Keratinocyte (primary cell): ENCODE measurements at regions not wholly inside any gene's neighbourhood (a gene's known extent, or its start where the extent isn't known, plus 50 kb on each side); places are given as distances from the start of the nearest gene placed in this dataset.

Experiments
- DNase-seq: peaks from one replicate; pipeline ENCODE4 v3.0.0-alpha.2; 2011; ENCODE audit warnings: low read depth, missing footprints, low spot score
- FAIRE-seq: peaks from 2 replicates; lab custom pipeline; 2011; peaks lifted over from hg19 to GRCh38; lab: Jason Lieb, UNC
- H2AFZ ChIP-seq: 2 replicates; pipeline ENCODE4 v1.6.0; 2012; ENCODE audit warnings: low read length, control low read depth, inconsistent platforms; ENCODE audit not compliant: control insufficient read depth
- H3K27ac ChIP-seq: 2 replicates; pipeline ENCODE4 v1.5.1; 2011; ENCODE audit warnings: low read length; ENCODE audit not compliant: control insufficient read depth, insufficient read depth
- H3K27me3 ChIP-seq: 3 replicates; pipeline ENCODE4 v1.6.0; 2011; ENCODE audit warnings: low read length; ENCODE audit not compliant: control insufficient read depth, insufficient read depth; ENCODE audit errors: extremely low read depth
- H3K36me3 ChIP-seq, 2 experiments: 2 replicates in 1 of 2; 3 replicates in 1 of 2; pipeline ENCODE4 v1.5.1; 2011; ENCODE audit warnings: low read length in 2 of 2, mild to moderate bottlenecking in 1 of 2; ENCODE audit not compliant: control insufficient read depth in 2 of 2, insufficient read depth in 2 of 2; ENCODE audit errors: extremely low read depth in 1 of 2
- H3K4me1 ChIP-seq: 3 replicates; pipeline ENCODE4 v1.5.1; 2011; ENCODE audit warnings: low read length; ENCODE audit not compliant: control insufficient read depth, insufficient read depth; ENCODE audit errors: extremely low read depth
- H3K4me2 ChIP-seq: 3 replicates; pipeline ENCODE4 v1.6.0; 2011; ENCODE audit warnings: low read depth, low read length; ENCODE audit not compliant: control insufficient read depth, insufficient read depth; ENCODE audit errors: extremely low read depth
- H3K4me3 ChIP-seq, 3 experiments: fragments of 200-600 bp in 1 of 3; sonication (generic) in 1 of 3; 2 replicates in 2 of 3; 3 replicates in 1 of 3; pipeline ENCODE4 v1.5.1; 2011 to 2016; ENCODE audit warnings: low read length in 3 of 3, mild to moderate bottlenecking in 3 of 3, control low read depth in 2 of 3, inconsistent platforms in 1 of 3, low read depth in 1 of 3, mixed read lengths in 1 of 3, mixed run types in 1 of 3, moderate library complexity in 1 of 3; ENCODE audit not compliant: control insufficient read depth in 2 of 3, insufficient read depth in 2 of 3; ENCODE audit errors: extremely low read depth in 1 of 3
- H3K79me2 ChIP-seq: 2 replicates; pipeline ENCODE4 v1.6.0; 2012; ENCODE audit warnings: low read length; ENCODE audit not compliant: control insufficient read depth, insufficient read depth
- H3K9ac ChIP-seq: 3 replicates; pipeline ENCODE4 v1.6.0; 2011; ENCODE audit warnings: low read length; ENCODE audit not compliant: control insufficient read depth, insufficient read depth; ENCODE audit errors: extremely low read depth
- H3K9me1 ChIP-seq: 3 replicates; pipeline ENCODE4 v1.6.0; 2011; ENCODE audit warnings: low read length; ENCODE audit not compliant: control insufficient read depth, insufficient read depth; ENCODE audit errors: extremely low read depth
- H3K9me3 ChIP-seq: 2 replicates; pipeline ENCODE4 v1.5.1; 2012; ENCODE audit warnings: low read depth, low read length; ENCODE audit not compliant: control insufficient read depth
- H4K20me1 ChIP-seq: 3 replicates; pipeline ENCODE4 v1.6.0; 2011; ENCODE audit warnings: low read length; ENCODE audit not compliant: control insufficient read depth, insufficient read depth; ENCODE audit errors: extremely low read depth
- EZH2 ChIP-seq: IDR thresholded peaks from one replicate; pipeline ENCODE4 v1.6.1; 2012; ENCODE audit warnings: inconsistent platforms, mild to moderate bottlenecking, low read length, moderate library complexity
- dilution Hi-C: fragments of 300-500 bp; cut with MboI; formaldehyde crosslinking; loops from one replicate; pipeline ENCODE4 v1.7.0; 2020; ENCODE audit warnings: low sequenced_read_pairs; ENCODE audit not compliant: extremely low pct_ligation_motif_present
- TF ChIP-seq, protein P1 (sequence below), 3 experiments: IDR thresholded peaks in 1 of 3; conservative IDR thresholded peaks in 1 of 3; optimal IDR thresholded peaks in 1 of 3; 2 replicates in 2 of 3; 3 replicates in 1 of 3; pipeline versions ENCODE3 to v1.5.1; 2011; ENCODE audit warnings: low read length in 3 of 3, mild to moderate bottlenecking in 3 of 3, moderate library complexity in 2 of 3, control low read depth in 1 of 3, inconsistent platforms in 1 of 3; ENCODE audit not compliant: insufficient read depth in 2 of 3; ENCODE audit errors: extremely low read depth in 1 of 3

DNA sequence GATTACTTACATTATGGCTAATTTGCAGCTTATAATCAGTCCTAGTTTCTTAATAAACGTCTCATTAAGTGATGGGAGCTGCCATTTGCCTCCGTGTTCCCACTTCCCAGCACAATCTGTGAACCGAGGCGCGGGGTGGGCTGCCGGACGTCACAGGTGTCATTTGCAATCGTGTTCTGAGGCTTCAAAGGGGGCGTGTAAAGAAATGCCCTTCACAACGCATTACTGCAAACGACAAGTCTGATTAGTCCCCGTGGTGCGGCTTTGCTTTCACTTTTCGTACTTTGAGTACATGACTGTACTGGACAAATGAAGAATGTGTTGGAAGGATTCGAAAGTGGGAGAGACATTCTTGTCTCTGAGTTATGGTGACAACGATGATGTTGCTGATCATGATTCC, 614.2 kb upstream of the ADARB2 start:
- H3K9me1 ChIP-seq: no peaks in the 10 kb centered on the region
- no peak overlapping the region for H3K4me2 ChIP-seq
- DNase-seq: no peak
- H3K27ac ChIP-seq: no peak overlapping the region
- no peak for FAIRE-seq
- no peak overlapping the region for H2AFZ ChIP-seq
- H3K9ac ChIP-seq: no peak overlapping the region
- no peaks in the 10 kb centered on the region for H3K36me3 ChIP-seq
- dilution Hi-C loops: no loop called here
- no peaks in the 10 kb centered on the region for H3K4me1 ChIP-seq
- no peak for TF ChIP-seq EZH2
- TF ChIP-seq, protein P1, sequence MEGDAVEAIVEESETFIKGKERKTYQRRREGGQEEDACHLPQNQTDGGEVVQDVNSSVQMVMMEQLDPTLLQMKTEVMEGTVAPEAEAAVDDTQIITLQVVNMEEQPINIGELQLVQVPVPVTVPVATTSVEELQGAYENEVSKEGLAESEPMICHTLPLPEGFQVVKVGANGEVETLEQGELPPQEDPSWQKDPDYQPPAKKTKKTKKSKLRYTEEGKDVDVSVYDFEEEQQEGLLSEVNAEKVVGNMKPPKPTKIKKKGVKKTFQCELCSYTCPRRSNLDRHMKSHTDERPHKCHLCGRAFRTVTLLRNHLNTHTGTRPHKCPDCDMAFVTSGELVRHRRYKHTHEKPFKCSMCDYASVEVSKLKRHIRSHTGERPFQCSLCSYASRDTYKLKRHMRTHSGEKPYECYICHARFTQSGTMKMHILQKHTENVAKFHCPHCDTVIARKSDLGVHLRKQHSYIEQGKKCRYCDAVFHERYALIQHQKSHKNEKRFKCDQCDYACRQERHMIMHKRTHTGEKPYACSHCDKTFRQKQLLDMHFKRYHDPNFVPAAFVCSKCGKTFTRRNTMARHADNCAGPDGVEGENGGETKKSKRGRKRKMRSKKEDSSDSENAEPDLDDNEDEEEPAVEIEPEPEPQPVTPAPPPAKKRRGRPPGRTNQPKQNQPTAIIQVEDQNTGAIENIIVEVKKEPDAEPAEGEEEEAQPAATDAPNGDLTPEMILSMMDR (optimal IDR thresholded peaks at IDR 0.05 in 1 of 3, IDR thresholded peaks at IDR 0.05 in 1 of 3, conservative IDR thresholded peaks at IDR 0.05 in 1 of 3; ENCODE audit: extremely low read depth in 1 of 3, insufficient read depth in 2 of 3, low read length in 3 of 3): no peak
- H3K9me3 ChIP-seq: no peaks in the 10 kb centered on the region
- no peak overlapping the region for H3K4me3 ChIP-seq
- no peaks in the 10 kb centered on the region for H3K79me2 ChIP-seq
- H4K20me1 ChIP-seq: no peaks in the 10 kb centered on the region
- H3K27me3 ChIP-seq: no peaks in the 10 kb centered on the region

DNA sequence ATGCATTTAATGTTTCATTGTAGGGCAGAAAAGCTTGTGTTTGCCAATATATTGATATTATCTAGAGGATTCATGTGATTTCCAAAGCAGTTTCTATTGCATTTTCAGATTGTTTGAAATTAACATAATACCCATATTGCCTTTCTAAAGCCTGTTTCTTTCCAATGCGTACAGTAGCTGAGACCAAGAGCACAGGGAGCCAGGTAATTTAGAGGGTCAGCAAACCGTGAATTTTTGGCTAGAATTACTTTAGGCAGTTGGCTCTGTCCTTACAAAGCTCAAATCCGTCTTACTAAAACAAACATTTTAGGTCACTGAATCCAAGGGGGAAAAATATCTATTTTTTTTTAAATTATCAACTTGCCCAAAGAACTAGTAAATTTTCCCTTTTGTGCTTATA, 604.9 kb upstream of the ADARB2 start:
- FAIRE-seq (no peak), DNase-seq (no peak)
- H2AFZ ChIP-seq: no peak overlapping the region
- H4K20me1 ChIP-seq: no peaks in the 10 kb centered on the region
- TF ChIP-seq, protein P1 (optimal IDR thresholded peaks at IDR 0.05 in 1 of 3, IDR thresholded peaks at IDR 0.05 in 1 of 3, conservative IDR thresholded peaks at IDR 0.05 in 1 of 3; ENCODE audit: extremely low read depth in 1 of 3, insufficient read depth in 2 of 3, low read length in 3 of 3): no peak
- TF ChIP-seq EZH2: no peak
- no peaks in the 10 kb centered on the region for H3K27me3 ChIP-seq
- H3K27ac ChIP-seq: no peak overlapping the region
- H3K9me3 ChIP-seq: no peaks in the 10 kb centered on the region
- no peaks in the 10 kb centered on the region for H3K9me1 ChIP-seq
- dilution Hi-C loops: no loop called here
- H3K9ac ChIP-seq: no peak overlapping the region
- no peaks in the 10 kb centered on the region for H3K36me3 ChIP-seq
- no peaks in the 10 kb centered on the region for H3K79me2 ChIP-seq
- no peak overlapping the region for H3K4me2 ChIP-seq
- no peak overlapping the region for H3K4me3 ChIP-seq
- no peaks in the 10 kb centered on the region for H3K4me1 ChIP-seq
